Right forelimb (tissue), 1 donor: ENCODE measurements at regions not wholly inside any gene's neighbourhood (a gene's known extent, or its start where the extent isn't known, plus 50 kb on each side); places are given as distances from the start of the nearest gene placed in this dataset.

Source experiments
- DNase-seq: peaks from one replicate; pipeline ENCODE4 v3.0.0-alpha.2; 2018

GRCh38 chr13:77988355-77988754, 69.7 kb upstream of the EDNRB start:
- no peak for DNase-seq

GRCh38 chr13:77986713-77987112, 68.1 kb upstream of the EDNRB start:
- DNase-seq = no peak

- DNase-seq = no peak
Measured at GRCh38 chr13:77985866-77986636, 67.4 kb upstream of the EDNRB start.

- DNase-seq = no peak
Measured at GRCh38 chr13:77981281-77981881, 62.8 kb upstream of the EDNRB start.

- no peak for DNase-seq
Measured at GRCh38 chr13:77980592-77980991, 62.0 kb upstream of the EDNRB start.

GRCh38 chr13:77979721-77980385, 61.2 kb upstream of the EDNRB start:
- DNase-seq = no peak

GRCh38 chr13:77975358-77976042, 56.9 kb upstream of the EDNRB start:
- DNase-seq = no peak

- no peak for DNase-seq
Measured at GRCh38 chr13:77969299-77969698, 50.7 kb upstream of the EDNRB start.
